Activated naive CD4-positive, alpha-beta T cell treated with anti-CD3 and anti-CD28 coated beads for 36 hours (primary cell): ENCODE measurements at regions not wholly inside any gene's neighbourhood (a gene's known extent, or its start where the extent isn't known, plus 50 kb on each side); places are given as distances from the start of the nearest gene placed in this dataset.

Experiments
- CTCF ChIA-PET: fragments of 350-600 bp; sonication (Branson Sonifier 250); formaldehyde crosslinking; loops from one replicate; lab custom pipeline; 2021; ENCODE audit warnings: antibody characterized with exemption; lab: Charles Lee
- DNase-seq: peaks from one replicate; pipeline ENCODE4 v3.0.0-alpha.2; 2020
- H3K27ac Mint-ChIP-seq: one replicate; pipeline ENCODE4 v1.8.0; 2021; ENCODE audit warnings: mild to moderate bottlenecking, mixed read lengths
- H3K27me3 Mint-ChIP-seq: one replicate; pipeline ENCODE4 v1.8.0; 2021; ENCODE audit warnings: low read depth, mixed read lengths
- H3K36me3 Mint-ChIP-seq: one replicate; pipeline ENCODE4 v1.8.0; 2021; ENCODE audit warnings: low read depth, mixed read lengths
- H3K4me1 Mint-ChIP-seq: one replicate; pipeline ENCODE4 v1.8.0; 2021; ENCODE audit warnings: low read depth, mixed read lengths
- H3K4me3 Mint-ChIP-seq: one replicate; pipeline ENCODE4 v1.8.0; 2021; ENCODE audit warnings: mild to moderate bottlenecking, moderate library complexity, mixed read lengths
- H3K9me3 Mint-ChIP-seq: one replicate; pipeline ENCODE4 v1.8.0; 2021; ENCODE audit warnings: mixed read lengths
- intact Hi-C: fragments of 100-400 bp; cut with micrococcal nuclease; formaldehyde crosslinking; loops from one replicate; pipeline ENCODE4 v1.15.1; 2023

GRCh38 chr14:28407996-28408395 lies 358.6 kb upstream of the FOXG1 start:
- intact Hi-C loops: no loop called here
- Mint-ChIP-seq H3K27me3 (no peaks in the 10 kb centered on the region), H3K4me3 (no peak overlapping the region), H3K9me3 (peaks cover 10% of the 10 kb centered on the region), H3K36me3 (no peaks in the 10 kb centered on the region), H3K27ac (no peak overlapping the region), H3K4me1 (no peaks in the 10 kb centered on the region)
- CTCF ChIA-PET: no interaction called here
- DNase-seq: no peak

GRCh38 chr14:28412077-28412476 lies 354.5 kb upstream of the FOXG1 start:
- Mint-ChIP-seq H3K36me3 (no peaks in the 10 kb centered on the region), H3K9me3 (peaks cover 16% of the 10 kb centered on the region), H3K27me3 (no peaks in the 10 kb centered on the region), H3K27ac (no peak overlapping the region), H3K4me1 (no peaks in the 10 kb centered on the region), H3K4me3 (no peak overlapping the region)
- DNase-seq: no peak
- CTCF ChIA-PET: no interaction called here
- intact Hi-C loops: no loop called here

- Mint-ChIP-seq H3K4me3 (no peak overlapping the region), H3K9me3 (peaks cover 12% of the 10 kb centered on the region), H3K27ac (no peak overlapping the region), H3K27me3 (no peaks in the 10 kb centered on the region), H3K4me1 (no peaks in the 10 kb centered on the region), H3K36me3 (no peaks in the 10 kb centered on the region)
- intact Hi-C loops: no loop called here
- no peak for DNase-seq
- CTCF ChIA-PET: no interaction called here
Measured at GRCh38 chr14:28426960-28427359, 339.6 kb upstream of the FOXG1 start.

GRCh38 chr14:28436821-28437220 lies 329.8 kb upstream of the FOXG1 start:
- no peaks in the 10 kb centered on the region for H3K27me3 Mint-ChIP-seq
- no peaks in the 10 kb centered on the region for H3K4me1 Mint-ChIP-seq
- H3K9me3 Mint-ChIP-seq: peaks cover 3% of the 10 kb centered on the region
- no peaks in the 10 kb centered on the region for H3K36me3 Mint-ChIP-seq
- intact Hi-C loops: no loop called here
- H3K4me3 Mint-ChIP-seq: no peak overlapping the region
- no peak overlapping the region for H3K27ac Mint-ChIP-seq
- CTCF ChIA-PET: no interaction called here
- DNase-seq: no peak

GRCh38 chr14:28461389-28461788 lies 305.2 kb upstream of the FOXG1 start:
- H3K4me1 Mint-ChIP-seq: no peaks in the 10 kb centered on the region
- no peaks in the 10 kb centered on the region for H3K27me3 Mint-ChIP-seq
- intact Hi-C loops: no loop called here
- H3K4me3 Mint-ChIP-seq: no peak overlapping the region
- no peak overlapping the region for H3K27ac Mint-ChIP-seq
- CTCF ChIA-PET: no interaction called here
- DNase-seq: no peak
- H3K36me3 Mint-ChIP-seq: no peaks in the 10 kb centered on the region
- peaks cover 18% of the 10 kb centered on the region for H3K9me3 Mint-ChIP-seq

- Mint-ChIP-seq H3K9me3 (peaks cover 17% of the 10 kb centered on the region), H3K36me3 (no peaks in the 10 kb centered on the region), H3K4me3 (no peak overlapping the region), H3K27ac (no peak overlapping the region), H3K4me1 (no peaks in the 10 kb centered on the region), H3K27me3 (no peaks in the 10 kb centered on the region)
- CTCF ChIA-PET: no interaction called here
- intact Hi-C loops: no loop called here
- no peak for DNase-seq
Measured at GRCh38 chr14:28467611-28468010, 299.0 kb upstream of the FOXG1 start.

GRCh38 chr14:28468191-28469151 lies 298.1 kb upstream of the FOXG1 start:
- CTCF ChIA-PET: no interaction called here
- H3K4me1 Mint-ChIP-seq: no peaks in the 10 kb centered on the region
- H3K36me3 Mint-ChIP-seq: no peaks in the 10 kb centered on the region
- intact Hi-C loops: no loop called here
- H3K27ac Mint-ChIP-seq: no peak overlapping the region
- DNase-seq: no peak
- H3K4me3 Mint-ChIP-seq: no peak overlapping the region
- no peaks in the 10 kb centered on the region for H3K27me3 Mint-ChIP-seq
- H3K9me3 Mint-ChIP-seq: peaks cover 17% of the 10 kb centered on the region

GRCh38 chr14:28482251-28483040 lies 284.1 kb upstream of the FOXG1 start:
- CTCF ChIA-PET: no interaction called here
- Mint-ChIP-seq H3K4me1 (no peaks in the 10 kb centered on the region), H3K4me3 (no peak overlapping the region), H3K9me3 (peaks cover 2% of the 10 kb centered on the region), H3K27ac (no peak overlapping the region), H3K27me3 (no peaks in the 10 kb centered on the region), H3K36me3 (no peaks in the 10 kb centered on the region)
- no peak for DNase-seq
- intact Hi-C loops: no loop called here

- Mint-ChIP-seq H3K4me3 (no peak overlapping the region), H3K9me3 (peaks cover 6% of the 10 kb centered on the region), H3K27ac (no peak overlapping the region), H3K27me3 (no peaks in the 10 kb centered on the region), H3K4me1 (no peaks in the 10 kb centered on the region), H3K36me3 (no peaks in the 10 kb centered on the region)
- no peak for DNase-seq
- CTCF ChIA-PET: no interaction called here
- intact Hi-C loops: no loop called here
Measured at GRCh38 chr14:28483506-28483905, 283.1 kb upstream of the FOXG1 start.

GRCh38 chr14:28488684-28489083 lies 277.9 kb upstream of the FOXG1 start:
- H3K36me3 Mint-ChIP-seq: no peaks in the 10 kb centered on the region
- H3K9me3 Mint-ChIP-seq: peaks cover 9% of the 10 kb centered on the region
- no peak overlapping the region for H3K4me3 Mint-ChIP-seq
- CTCF ChIA-PET: no interaction called here
- no peak for DNase-seq
- no peaks in the 10 kb centered on the region for H3K27me3 Mint-ChIP-seq
- no peaks in the 10 kb centered on the region for H3K4me1 Mint-ChIP-seq
- intact Hi-C loops: no loop called here
- H3K27ac Mint-ChIP-seq: no peak overlapping the region

GRCh38 chr14:28493516-28493915 lies 273.1 kb upstream of the FOXG1 start:
- H3K36me3 Mint-ChIP-seq: no peaks in the 10 kb centered on the region
- no peak overlapping the region for H3K27ac Mint-ChIP-seq
- CTCF ChIA-PET: no interaction called here
- no peak overlapping the region for H3K4me3 Mint-ChIP-seq
- no peaks in the 10 kb centered on the region for H3K27me3 Mint-ChIP-seq
- intact Hi-C loops: no loop called here
- no peaks in the 10 kb centered on the region for H3K4me1 Mint-ChIP-seq
- DNase-seq: no peak
- H3K9me3 Mint-ChIP-seq: peaks cover 4% of the 10 kb centered on the region

GRCh38 chr14:28494196-28494595 lies 272.4 kb upstream of the FOXG1 start:
- Mint-ChIP-seq H3K36me3 (no peaks in the 10 kb centered on the region), H3K4me3 (no peak overlapping the region), H3K27ac (no peak overlapping the region), H3K9me3 (peaks cover 4% of the 10 kb centered on the region), H3K27me3 (no peaks in the 10 kb centered on the region), H3K4me1 (no peaks in the 10 kb centered on the region)
- no peak for DNase-seq
- intact Hi-C loops: no loop called here
- CTCF ChIA-PET: no interaction called here

- H3K36me3 Mint-ChIP-seq: no peaks in the 10 kb centered on the region
- DNase-seq: no peak
- CTCF ChIA-PET: no interaction called here
- peaks cover 5% of the 10 kb centered on the region for H3K9me3 Mint-ChIP-seq
- no peaks in the 10 kb centered on the region for H3K27me3 Mint-ChIP-seq
- no peaks in the 10 kb centered on the region for H3K4me1 Mint-ChIP-seq
- H3K4me3 Mint-ChIP-seq: no peak overlapping the region
- no peak overlapping the region for H3K27ac Mint-ChIP-seq
- intact Hi-C loops: no loop called here
Measured at GRCh38 chr14:28496364-28496763, 270.2 kb upstream of the FOXG1 start.
